Psoas muscle (tissue), 7 donors: ENCODE measurements at regions not wholly inside any gene's neighbourhood (a gene's known extent, or its start where the extent isn't known, plus 50 kb on each side); places are given as distances from the start of the nearest gene placed in this dataset.

Experiments used
- ATAC-seq, 4 donors: fragments of 200-7000 bp; cut with Tn5 transposase; one replicate each; pipeline ENCODE4 v1.9.1; 2020; ENCODE audit warnings: moderate library complexity in 3 of 4, mild to moderate bottlenecking in 2 of 4
- DNase-seq, 2 donors: peaks; one replicate each; pipeline ENCODE4 v3.0.0-alpha.2; 2020
- H3K27ac ChIP-seq: fragments of 200-600 bp; one replicate; pipeline ENCODE4 v1.8.0; 2022
- H3K27me3 ChIP-seq, 3 donors: fragments of 200-600 bp in 1 of 3; one replicate each; pipeline versions ENCODE4 v1.6.1 to v1.8.0; 2013 to 2022; ENCODE audit warnings: low read length in 2 of 3, mild to moderate bottlenecking in 2 of 3, moderate library complexity in 1 of 3; ENCODE audit not compliant: insufficient read depth in 3 of 3
- H3K36me3 ChIP-seq, 2 donors: fragments of 200-600 bp in 1 of 2; one replicate each; pipeline versions ENCODE4 v1.6.1 to v1.8.0; 2013 to 2022; ENCODE audit warnings: low read depth in 1 of 2, mild to moderate bottlenecking in 1 of 2, moderate library complexity in 1 of 2; ENCODE audit not compliant: insufficient read depth in 1 of 2
- H3K4me1 ChIP-seq: fragments of 200-600 bp; one replicate; pipeline ENCODE4 v1.8.0; 2022
- H3K4me3 ChIP-seq: fragments of 200-600 bp; one replicate; pipeline ENCODE4 v1.8.0; 2022; ENCODE audit warnings: mild to moderate bottlenecking
- H3K9me3 ChIP-seq: fragments of 200-600 bp; one replicate; pipeline ENCODE4 v1.8.0; 2022
- WGBS, 3 donors: extraction: QIAGEN DNeasy Blood & Tissue Kit; methylation state at CpG; one replicate each; pipeline versions ENCODE4 v1.1.6 to v1.1.7; 2013; 5-methylcytosine and 5-hydroxymethylcytosine counted together
- intact Hi-C, 2 donors: fragments of 100-400 bp; cut with DNase I; formaldehyde crosslinking; loops; one replicate each; pipeline versions ENCODE4 v1.11.0 to v1.14.2; 2022
- TF ChIP-seq, protein P1 (sequence below): fragments of 200-600 bp; IDR thresholded peaks from one replicate; pipeline ENCODE4 v1.8.0; 2022; ENCODE audit warnings: antibody characterized with exemption
- donor health status: healthy with polysubstance abuse.
- donor health status: DM: no; HTN: no; CAD: no; lungs with moderate emphysema.
- donor health status: Bipolar disorder and iron deficiency.
- donor health status: healthy.
- donor health status: DM: yes; HTN: yes; CAD: no.
- donor health status: DM: no; HTN: no; CAD: no.
- donor health status: DM: yes; HTN: yes; CAD: no.

- intact Hi-C loops = no loop called here
- no peaks in the 10 kb centered on the region for H3K36me3 ChIP-seq
- no peaks in the 10 kb centered on the region for H3K9me3 ChIP-seq
- TF ChIP-seq, protein P1, sequence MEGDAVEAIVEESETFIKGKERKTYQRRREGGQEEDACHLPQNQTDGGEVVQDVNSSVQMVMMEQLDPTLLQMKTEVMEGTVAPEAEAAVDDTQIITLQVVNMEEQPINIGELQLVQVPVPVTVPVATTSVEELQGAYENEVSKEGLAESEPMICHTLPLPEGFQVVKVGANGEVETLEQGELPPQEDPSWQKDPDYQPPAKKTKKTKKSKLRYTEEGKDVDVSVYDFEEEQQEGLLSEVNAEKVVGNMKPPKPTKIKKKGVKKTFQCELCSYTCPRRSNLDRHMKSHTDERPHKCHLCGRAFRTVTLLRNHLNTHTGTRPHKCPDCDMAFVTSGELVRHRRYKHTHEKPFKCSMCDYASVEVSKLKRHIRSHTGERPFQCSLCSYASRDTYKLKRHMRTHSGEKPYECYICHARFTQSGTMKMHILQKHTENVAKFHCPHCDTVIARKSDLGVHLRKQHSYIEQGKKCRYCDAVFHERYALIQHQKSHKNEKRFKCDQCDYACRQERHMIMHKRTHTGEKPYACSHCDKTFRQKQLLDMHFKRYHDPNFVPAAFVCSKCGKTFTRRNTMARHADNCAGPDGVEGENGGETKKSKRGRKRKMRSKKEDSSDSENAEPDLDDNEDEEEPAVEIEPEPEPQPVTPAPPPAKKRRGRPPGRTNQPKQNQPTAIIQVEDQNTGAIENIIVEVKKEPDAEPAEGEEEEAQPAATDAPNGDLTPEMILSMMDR = no peak
- H3K27me3 ChIP-seq = no peaks in the 10 kb centered on the region
- H3K4me3 ChIP-seq = no peak overlapping the region
- DNase-seq = no peak
- WGBS, 3 donors = 21 to 32% (median 24%) methylated on average over 7 of the region's 7 CpGs
- H3K4me1 ChIP-seq = no peaks in the 10 kb centered on the region
- no peak overlapping the region for H3K27ac ChIP-seq
- no peak for ATAC-seq
Measured at GRCh38 chr4:103774326-103774825, 54.6 kb upstream of the TACR3 start.

- DNase-seq (no peak), ATAC-seq (no peak)
- intact Hi-C loops = no loop called here
- WGBS, 3 donors = 66 to 87% (median 69%) methylated on average over 2 of the region's 2 CpGs
- Histone ChIP-seq H3K27ac (no peak overlapping the region), H3K4me1 (no peaks in the 10 kb centered on the region), H3K9me3 (no peaks in the 10 kb centered on the region), H3K4me3 (no peak overlapping the region), H3K36me3 (no peaks in the 10 kb centered on the region), H3K27me3 (no peaks in the 10 kb centered on the region)
- TF ChIP-seq, protein P1 = no peak
Measured at GRCh38 chr4:103773691-103774231, 54.0 kb upstream of the TACR3 start.
